ENCODE measurements at regions not wholly inside any gene's neighbourhood (a gene's known extent, or its start where the extent isn't known, plus 50 kb on each side); places are given as distances from the start of the nearest gene placed in this dataset.

DNA sequence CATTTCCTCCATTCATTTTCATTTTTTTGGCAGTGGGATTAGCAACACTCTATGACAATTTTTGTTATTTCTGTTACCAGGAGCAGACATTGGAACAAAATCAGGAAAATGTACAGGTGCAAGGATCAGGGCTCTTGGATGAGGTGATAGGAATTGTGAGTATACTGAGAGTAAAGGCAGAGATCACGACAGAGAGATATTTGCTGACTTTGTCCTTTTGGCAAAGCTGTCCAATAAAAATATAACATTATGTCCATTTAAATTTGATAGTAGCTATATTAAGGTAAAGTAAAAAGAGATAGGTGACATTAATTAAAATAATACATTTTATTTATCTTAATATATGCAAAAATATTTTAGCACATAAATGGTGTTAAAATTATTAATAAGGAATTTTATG lies 373.1 kb upstream of the GNPDA2 start:
- no peak for DNase-seq

DNA sequence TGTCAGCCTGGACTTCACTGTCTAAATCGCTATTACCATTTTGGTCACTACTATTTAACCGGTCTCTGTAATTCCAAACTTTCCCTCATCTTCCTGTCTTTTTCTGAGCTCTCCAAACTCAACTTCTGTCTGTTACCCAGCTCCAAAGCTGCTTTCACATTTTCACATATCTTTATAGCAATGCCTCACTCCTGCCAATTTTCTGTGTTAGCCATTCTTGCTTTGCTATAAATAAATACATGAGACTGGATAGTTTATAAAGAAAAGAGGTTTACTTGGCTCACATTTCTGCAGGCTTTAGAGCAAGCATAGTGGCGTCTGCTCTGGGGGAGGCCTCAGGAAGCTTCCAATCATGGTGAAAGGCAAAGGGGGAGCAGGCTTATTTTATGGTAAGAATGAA lies 368.3 kb upstream of the GNPDA2 start:
- DNase-seq: no peak

- no peak for DNase-seq
Measured at GRCh38 chr4:45082101-45082500, 355.7 kb upstream of the GNPDA2 start.

DNA sequence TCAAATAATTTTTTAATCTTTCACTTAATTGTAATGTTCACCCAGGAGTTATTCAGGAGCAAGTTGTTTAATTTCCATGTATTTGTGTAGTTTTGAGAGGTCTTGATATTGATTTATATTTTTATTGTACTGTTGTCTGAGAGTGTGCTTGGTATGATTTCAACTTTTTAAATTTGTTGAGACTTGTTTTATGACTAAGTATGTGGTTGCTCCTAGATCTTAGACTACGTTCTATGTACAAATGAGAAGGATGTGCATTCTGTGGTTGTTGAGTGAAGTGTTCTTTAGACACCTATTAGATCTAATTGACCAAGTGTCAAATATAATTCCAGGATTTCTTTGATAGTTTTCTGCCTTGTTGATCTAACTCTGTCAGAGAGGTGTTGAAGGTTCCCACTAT lies 353.3 kb upstream of the GNPDA2 start:
- no peak for DNase-seq

- no peak for DNase-seq
Measured at GRCh38 chr4:45078201-45078600, 351.8 kb upstream of the GNPDA2 start.

GRCh38 chr4:45072981-45073380 lies 346.6 kb upstream of the GNPDA2 start:
- DNase-seq: no peak

- no peak for DNase-seq
Measured at GRCh38 chr4:45064741-45065140, 338.4 kb upstream of the GNPDA2 start.

GRCh38 chr4:45063696-45064095 lies 337.3 kb upstream of the GNPDA2 start:
- DNase-seq: peak; percentile 16

DNA sequence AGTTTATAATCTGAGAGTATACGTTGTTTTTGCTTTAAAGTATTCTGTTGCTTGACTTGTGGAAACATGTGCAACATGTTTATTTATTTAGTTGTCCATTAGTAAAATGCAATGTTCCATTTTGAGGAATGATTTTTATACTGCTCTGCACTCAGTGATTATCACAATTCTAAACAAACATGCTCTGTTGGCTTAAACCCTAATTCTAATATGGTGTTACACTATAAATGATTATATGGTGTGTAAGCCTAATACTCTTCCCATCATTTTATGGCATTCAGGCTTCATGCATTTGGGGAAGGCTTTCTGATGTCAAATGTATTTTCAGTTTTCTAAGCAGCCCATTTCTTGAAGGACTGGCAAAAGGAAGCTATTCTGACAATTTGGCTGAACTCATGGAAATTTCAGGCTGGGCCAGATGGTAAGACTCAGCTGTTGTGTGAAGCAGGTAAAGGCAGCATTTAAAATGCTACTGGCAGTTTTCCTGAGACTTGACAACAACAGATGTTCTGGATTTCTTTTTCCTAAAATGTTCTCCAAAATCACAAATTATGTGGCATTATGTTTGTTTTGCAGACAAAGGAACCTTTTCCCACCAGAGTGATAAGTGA lies 336.7 kb upstream of the GNPDA2 start:
- DNase-seq: peak; percentile 41

DNA sequence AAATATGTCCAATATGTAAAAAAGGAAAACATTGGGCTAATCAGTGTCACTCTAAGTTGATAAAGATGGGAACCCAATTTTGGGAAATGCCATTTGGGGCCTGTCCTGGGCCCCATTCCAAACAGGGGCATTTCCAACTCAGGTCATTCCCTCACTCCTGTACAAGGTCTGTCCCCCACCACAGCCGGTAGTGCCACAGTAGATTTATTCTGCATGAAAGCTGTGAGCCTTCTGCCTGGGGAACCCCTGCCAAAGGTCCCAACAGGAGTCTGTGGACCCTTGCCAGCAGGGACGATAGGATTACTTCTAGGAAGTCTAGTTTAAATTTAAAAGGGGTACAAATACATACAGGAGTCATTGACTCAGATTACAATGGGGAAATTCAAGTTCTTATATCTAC lies 317.6 kb upstream of the GNPDA2 start:
- no peak for DNase-seq

- DNase-seq: no peak
Measured at GRCh38 chr4:45036677-45037076, 310.3 kb upstream of the GNPDA2 start.

DNA sequence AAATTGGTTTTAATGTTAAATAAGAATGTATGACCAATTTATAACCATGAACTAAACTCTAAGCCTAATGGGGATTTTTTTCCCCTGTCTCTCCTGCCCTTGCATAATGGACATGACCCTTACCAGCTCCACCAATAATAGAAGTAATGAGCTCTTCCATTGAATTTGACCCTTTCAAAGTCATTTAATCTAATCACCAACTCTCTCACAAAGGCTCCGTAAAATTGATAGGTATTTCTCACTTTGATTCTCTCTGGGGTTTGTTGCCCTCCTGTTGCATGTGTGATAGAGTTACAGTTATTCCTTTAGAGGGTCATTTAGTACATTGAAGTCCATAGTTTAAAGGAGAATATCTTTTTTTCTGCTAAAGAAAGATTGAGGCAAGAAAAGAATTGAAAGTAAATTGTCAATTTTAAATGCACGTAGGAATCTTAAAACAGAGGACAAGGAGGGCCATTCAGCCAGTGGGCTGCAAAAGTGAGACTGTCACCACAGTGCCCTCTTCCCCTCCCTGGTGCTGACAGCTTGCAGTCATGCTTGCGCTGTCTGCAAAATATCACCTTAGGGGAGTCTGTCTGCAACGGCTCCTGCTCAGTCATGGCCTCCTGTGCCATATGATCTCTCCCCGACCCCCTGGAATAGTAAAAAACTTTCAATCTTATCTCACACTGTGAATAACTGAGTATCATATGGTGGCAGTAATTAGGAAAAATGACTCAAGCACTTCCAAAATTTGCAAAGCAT lies 307.5 kb upstream of the GNPDA2 start:
- no peak for DNase-seq

DNA sequence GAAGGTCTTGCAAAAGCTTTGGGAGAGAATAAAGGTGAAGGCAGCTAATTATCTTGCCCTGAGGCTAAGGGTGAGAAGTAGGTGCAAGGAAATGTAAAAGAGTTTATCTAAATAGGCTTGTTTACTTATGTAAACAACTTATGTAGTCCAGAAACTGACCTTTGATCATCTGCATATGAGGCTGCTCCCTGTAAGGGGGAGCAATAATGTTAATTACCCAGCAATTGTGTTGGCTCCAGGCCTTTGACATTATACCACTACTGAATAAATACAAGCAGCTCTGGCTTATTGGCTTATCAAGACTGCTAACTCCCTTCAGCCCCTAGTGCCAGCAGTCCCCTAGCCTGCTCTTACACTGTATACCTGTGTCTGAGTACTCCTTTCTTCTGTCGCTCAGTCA lies 303.7 kb upstream of the GNPDA2 start:
- DNase-seq: no peak

GRCh38 chr4:45007508-45007907 lies 281.2 kb upstream of the GNPDA2 start:
- no peak for DNase-seq

GRCh38 chr4:45006078-45006477 lies 279.7 kb upstream of the GNPDA2 start:
- no peak for DNase-seq

GRCh38 chr4:45004847-45005565 lies 278.6 kb upstream of the GNPDA2 start:
- DNase-seq: no peak

DNA sequence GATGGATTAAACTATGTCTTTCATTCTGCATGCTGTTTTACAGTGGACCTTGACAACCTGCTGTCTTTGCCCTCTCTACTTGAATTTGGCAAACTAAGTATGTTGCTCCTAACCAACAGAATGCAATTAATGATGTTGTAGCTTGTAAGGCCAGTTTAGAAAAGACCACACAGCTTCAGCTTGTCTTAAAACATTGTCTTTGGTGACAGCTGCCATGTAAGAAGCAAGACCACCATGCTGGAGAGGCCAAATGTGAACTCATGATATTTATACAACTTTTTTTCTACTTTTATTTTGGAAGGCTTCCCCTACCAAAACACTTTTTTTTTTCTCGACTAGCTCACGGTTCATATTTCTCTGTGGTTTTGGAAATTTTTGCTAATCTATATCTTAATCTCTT lies 278.0 kb upstream of the GNPDA2 start:
- DNase-seq: no peak

- DNase-seq: no peak
Measured at GRCh38 chr4:44996276-44996845, 270.0 kb upstream of the GNPDA2 start.

DNA sequence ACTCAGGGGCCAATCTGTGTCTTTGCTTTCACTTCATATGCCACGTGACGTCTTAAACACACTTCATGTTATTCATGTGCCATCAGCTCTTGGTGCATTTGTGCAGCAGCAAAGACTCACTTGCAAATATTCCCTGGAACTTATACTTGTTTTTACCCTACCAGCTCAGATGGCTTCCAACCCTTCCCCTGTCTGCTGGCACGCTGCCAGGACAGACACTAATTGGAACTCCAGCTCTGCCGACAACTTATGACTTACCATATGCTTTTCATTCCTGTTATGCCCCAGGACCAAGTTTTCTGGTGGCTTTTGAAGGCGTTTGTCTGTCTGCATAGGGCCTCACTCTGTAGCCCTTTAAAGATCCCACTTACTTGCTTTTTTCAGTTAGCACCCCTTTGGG lies 261.7 kb upstream of the GNPDA2 start:
- no peak for DNase-seq

DNA sequence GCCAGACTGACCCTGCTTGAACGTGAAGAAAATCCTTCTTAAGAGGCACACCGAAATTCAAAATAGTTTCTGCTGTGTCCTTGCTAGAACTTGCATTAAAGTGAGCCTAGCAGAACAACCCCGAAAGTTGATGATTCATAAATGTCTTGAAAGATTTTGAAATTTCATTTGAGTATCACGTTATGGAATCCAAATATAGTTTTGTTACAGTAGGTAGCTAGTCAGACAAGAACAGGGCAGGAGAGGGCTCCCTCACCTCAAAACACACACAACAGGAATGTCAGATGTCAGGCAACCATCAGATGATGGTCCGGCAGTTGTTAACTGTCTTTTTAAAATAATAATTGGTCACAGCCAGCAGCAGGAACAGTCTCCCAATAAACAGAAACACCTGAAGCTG lies 259.6 kb upstream of the GNPDA2 start:
- no peak for DNase-seq

DNA sequence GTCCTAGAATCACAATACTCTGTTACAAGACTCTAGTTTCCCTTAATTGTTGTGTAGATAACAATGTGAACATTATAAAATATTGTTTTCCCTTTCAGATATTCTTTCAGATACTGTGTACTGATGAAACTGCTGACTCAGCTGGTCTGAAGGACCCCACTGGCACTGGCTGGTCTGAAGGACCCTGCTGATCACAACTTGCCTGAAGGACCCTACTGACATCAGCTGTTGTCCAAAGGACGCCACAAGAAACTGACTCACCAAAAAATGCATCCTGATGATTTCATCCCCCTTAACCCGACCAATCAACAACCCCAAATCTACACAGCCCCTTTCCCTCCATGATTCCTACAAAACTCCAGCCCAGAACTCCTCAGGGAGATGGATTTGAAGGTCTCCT lies 258.8 kb upstream of the GNPDA2 start:
- no peak for DNase-seq

DNA sequence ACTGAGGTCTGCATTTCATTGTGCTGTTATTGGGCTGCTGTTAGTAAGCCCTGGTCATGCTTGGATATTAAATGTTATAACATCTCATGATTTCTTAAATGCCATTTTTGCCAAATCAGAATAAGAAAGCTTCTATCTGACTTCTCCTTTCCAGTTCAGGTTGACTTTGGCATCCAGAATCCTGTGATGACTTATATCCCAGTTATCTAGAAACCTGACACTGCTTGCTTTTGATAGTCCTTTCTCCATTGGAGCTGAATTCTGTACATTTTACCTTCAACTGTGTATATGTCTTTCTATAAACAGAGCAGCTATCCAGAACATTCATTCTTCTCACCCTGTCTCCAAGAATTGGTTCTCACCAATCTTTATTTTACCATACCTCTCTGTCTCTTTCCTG lies 257.7 kb upstream of the GNPDA2 start:
- no peak for DNase-seq

DNA sequence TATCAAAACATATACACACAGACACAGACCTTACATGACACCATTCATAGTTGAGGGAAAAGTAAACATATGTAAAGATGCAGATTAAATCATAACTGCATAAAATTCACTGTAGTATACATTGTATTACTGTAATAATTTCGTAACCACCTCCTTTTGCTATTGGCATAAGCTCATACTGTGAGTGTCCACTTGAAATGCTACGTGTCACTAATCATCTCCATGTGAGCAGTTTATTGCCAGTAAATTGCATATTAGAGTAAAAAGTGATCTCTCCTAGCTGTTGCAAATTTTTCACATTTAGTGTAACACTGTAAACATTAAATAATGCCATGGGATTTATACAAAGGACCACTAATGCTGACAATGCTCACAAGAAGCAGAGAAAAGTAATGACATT lies 256.7 kb upstream of the GNPDA2 start:
- no peak for DNase-seq

Data from muscle of arm (tissue), 1 donor.